ENCODE measurements at regions not wholly inside any gene's neighbourhood (a gene's known extent, or its start where the extent isn't known, plus 50 kb on each side); places are given as distances from the start of the nearest gene placed in this dataset.

- H3K9me3 ChIP-seq, result no peaks in the 10 kb centered on the region
- TF ChIP-seq CTCF (IDR thresholded peaks at IDR 0.05), result no peak
- no peaks in the 10 kb centered on the region for H3K36me3 ChIP-seq
- no peak overlapping the region for H3K27ac ChIP-seq
- no peak overlapping the region for H3K4me3 ChIP-seq
- intact Hi-C loops (cut with DNase I), result no loop called here
- H3K9ac ChIP-seq (ENCODE audit: low read depth in 2 of 2, low read length in 2 of 2), result no peak overlapping the region
- no peaks in the 10 kb centered on the region for H3K4me1 ChIP-seq
- no peak for DNase-seq
- no peaks in the 10 kb centered on the region for H3K27me3 ChIP-seq
Observed at GRCh38 chr7:36021367-36021766, 131.7 kb upstream of the EEPD1 start.

DNA sequence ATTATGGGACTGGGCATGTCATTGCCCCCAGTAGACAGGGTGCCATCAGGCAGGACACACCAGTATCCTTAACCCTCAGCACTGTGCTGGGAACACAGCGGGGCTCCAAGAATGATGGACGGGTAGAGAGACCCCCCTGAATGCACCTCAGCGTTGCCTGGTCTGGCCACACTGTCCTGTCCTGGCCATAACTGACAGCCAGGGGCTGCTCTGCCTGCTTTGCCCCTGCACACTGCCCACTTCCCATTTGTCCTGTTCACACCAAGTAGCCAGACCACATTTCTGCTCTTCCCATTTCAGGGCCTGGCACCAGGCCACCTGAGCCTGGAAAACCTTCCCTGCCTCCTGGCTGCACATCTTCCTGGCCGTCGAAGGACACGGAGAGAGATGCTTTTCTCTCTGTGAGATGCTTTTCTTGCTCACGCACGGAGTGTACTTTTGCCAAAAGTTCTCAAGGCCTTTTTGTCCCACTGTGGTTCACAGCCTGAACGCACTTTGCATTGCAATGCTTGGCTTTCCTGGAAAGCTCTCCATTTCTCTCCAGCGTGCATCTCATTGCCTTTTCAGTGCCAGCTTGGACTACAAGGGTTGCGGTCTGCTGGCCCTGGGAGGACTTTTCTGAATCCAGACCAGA is 131.0 kb upstream of the EEPD1 start:
- no peaks in the 10 kb centered on the region for H3K9me3 ChIP-seq
- no peak for TF ChIP-seq CTCF (IDR thresholded peaks at IDR 0.05)
- intact Hi-C loops (cut with DNase I), result no loop called here
- H3K27ac ChIP-seq, result no peak overlapping the region
- no peak overlapping the region for H3K4me3 ChIP-seq
- no peak overlapping the region for H3K9ac ChIP-seq (ENCODE audit: low read depth in 2 of 2, low read length in 2 of 2)
- H3K36me3 ChIP-seq, result no peaks in the 10 kb centered on the region
- no peak for DNase-seq
- no peaks in the 10 kb centered on the region for H3K4me1 ChIP-seq
- H3K27me3 ChIP-seq, result no peaks in the 10 kb centered on the region

DNA sequence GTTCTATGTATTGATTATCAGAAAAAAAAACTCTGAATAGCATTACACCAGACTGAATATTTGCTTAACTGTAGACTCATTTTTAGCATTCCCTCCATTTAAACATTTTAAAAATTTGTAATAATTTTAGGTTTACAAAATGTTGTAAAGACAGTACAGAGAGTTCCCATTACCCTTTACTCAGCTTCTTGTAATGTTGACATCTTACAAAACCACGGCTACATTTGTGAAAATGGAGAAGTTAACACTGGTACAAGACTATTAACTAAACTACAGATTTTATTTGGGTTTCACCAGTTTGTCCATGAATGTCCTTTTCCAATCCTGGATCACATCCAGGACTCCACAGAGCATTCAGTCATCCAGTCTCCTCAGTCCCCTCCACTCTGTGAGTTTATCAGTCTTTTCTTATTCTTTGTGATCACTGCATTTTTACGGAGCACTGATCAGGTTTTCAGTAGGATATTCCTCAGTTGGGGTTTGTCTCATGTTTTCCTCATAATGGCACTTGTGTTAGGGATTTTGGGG is 130.0 kb upstream of the EEPD1 start:
- no peak overlapping the region for H3K9ac ChIP-seq (ENCODE audit: low read depth in 2 of 2, low read length in 2 of 2)
- no peaks in the 10 kb centered on the region for H3K36me3 ChIP-seq
- no peak overlapping the region for H3K4me3 ChIP-seq
- intact Hi-C loops (cut with DNase I), result no loop called here
- H3K4me1 ChIP-seq, result no peaks in the 10 kb centered on the region
- H3K27ac ChIP-seq, result no peak overlapping the region
- no peaks in the 10 kb centered on the region for H3K27me3 ChIP-seq
- no peaks in the 10 kb centered on the region for H3K9me3 ChIP-seq
- DNase-seq, result no peak
- TF ChIP-seq CTCF (IDR thresholded peaks at IDR 0.05), result no peak

- TF ChIP-seq CTCF (IDR thresholded peaks at IDR 0.05), result no peak
- no peak overlapping the region for H3K4me3 ChIP-seq
- H3K9ac ChIP-seq (ENCODE audit: low read depth in 2 of 2, low read length in 2 of 2), result no peak overlapping the region
- H3K27ac ChIP-seq, result no peak overlapping the region
- intact Hi-C loops (cut with DNase I), result no loop called here
- no peaks in the 10 kb centered on the region for H3K4me1 ChIP-seq
- no peaks in the 10 kb centered on the region for H3K27me3 ChIP-seq
- H3K9me3 ChIP-seq, result no peaks in the 10 kb centered on the region
- H3K36me3 ChIP-seq, result no peaks in the 10 kb centered on the region
- DNase-seq, result no peak
Observed at GRCh38 chr7:36025190-36025589, 127.9 kb upstream of the EEPD1 start.

DNA sequence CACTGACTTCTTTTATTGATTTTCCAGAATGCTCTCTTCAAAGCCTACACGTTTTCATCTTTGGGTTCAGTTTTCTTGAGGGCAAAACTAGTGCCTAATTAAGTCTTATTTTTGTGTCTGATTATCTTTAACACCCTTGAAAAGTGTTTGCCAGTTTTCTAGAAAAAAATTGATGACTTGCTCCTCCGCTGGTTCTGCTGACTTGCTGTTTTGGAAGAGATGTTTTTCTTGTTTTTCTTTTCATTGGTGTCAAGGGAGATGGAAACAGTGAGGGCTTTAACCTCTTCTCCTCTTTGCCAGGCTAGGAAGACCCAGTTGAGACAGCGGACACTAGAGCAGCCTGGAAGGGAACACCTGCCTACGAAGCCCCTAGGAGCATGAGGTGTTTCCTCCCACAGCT is 123.7 kb upstream of the EEPD1 start:
- no peak for DNase-seq
- intact Hi-C loops (cut with DNase I), result no loop called here

More for the DNA sequence above, 123.7 kb upstream of the EEPD1 start:
- Histone ChIP-seq H3K9me3 (no peaks in the 10 kb centered on the region), H3K4me3 (no peak overlapping the region), H3K27ac (no peak overlapping the region), H3K9ac (ENCODE audit: low read depth in 2 of 2, low read length in 2 of 2) (no peak overlapping the region), H3K27me3 (no peaks in the 10 kb centered on the region), H3K4me1 (no peaks in the 10 kb centered on the region), H3K36me3 (no peaks in the 10 kb centered on the region)
- no peak for TF ChIP-seq CTCF (IDR thresholded peaks at IDR 0.05)
